Endothelial cell of umbilical vein (primary cell): ENCODE measurements at regions not wholly inside any gene's neighbourhood (a gene's known extent, or its start where the extent isn't known, plus 50 kb on each side); places are given as distances from the start of the nearest gene placed in this dataset.

ENCODE experiments used
- BruUV-seq: library from RNA; stranded (reverse); fragments of 400-500 nt; replicated peaks from 2 replicates; lab custom pipeline; 2021; lab: Mats Ljungman, UMichigan
- CTCF ChIA-PET: fragments of 300-600, 350-600 bp; sonication (Branson Sonifier 250); formaldehyde crosslinking; loops from one replicate; lab custom pipeline; 2021; ENCODE audit warnings: antibody characterized with exemption, inconsistent platforms; lab: Charles Lee
- POLR2A ChIA-PET: fragments of 300-600, 350-600 bp; sonication (Branson Sonifier 250); formaldehyde crosslinking; loops from one replicate; lab custom pipeline; 2021; ENCODE audit warnings: antibody characterized with exemption, inconsistent platforms; lab: Charles Lee
- DNase-seq: peaks from one replicate; pipeline ENCODE4 v3.0.0-alpha.2; 2011; ENCODE audit warnings: low read depth, low spot score
- FAIRE-seq: peaks from 2 replicates; lab custom pipeline; 2011; peaks lifted over from hg19 to GRCh38; lab: Jason Lieb, UNC
- H2AFZ ChIP-seq: 2 replicates; pipeline ENCODE4 v1.6.0; 2012; ENCODE audit warnings: low read depth, low read length, control low read depth, inconsistent platforms
- H3K27ac ChIP-seq: 2 replicates; pipeline ENCODE4 v1.5.1; 2011; ENCODE audit warnings: low read depth, mild to moderate bottlenecking, control low read depth, low read length, moderate library complexity; ENCODE audit not compliant: insufficient read depth
- H3K27me3 ChIP-seq, 2 experiments: 2 replicates each; pipeline versions ENCODE4 v1.6.0 to v1.6.1; 2011; ENCODE audit warnings: low read length in 2 of 2, mixed read lengths in 1 of 2; ENCODE audit not compliant: control insufficient read depth in 2 of 2, insufficient read depth in 2 of 2
- H3K36me3 ChIP-seq, 2 experiments: 2 replicates in 1 of 2; 3 replicates in 1 of 2; pipeline ENCODE4 v1.5.1; 2011; ENCODE audit warnings: low read length in 2 of 2, mild to moderate bottlenecking in 1 of 2, moderate library complexity in 1 of 2; ENCODE audit not compliant: control insufficient read depth in 2 of 2, insufficient read depth in 2 of 2; ENCODE audit errors: extremely low read depth in 1 of 2
- H3K4me1 ChIP-seq: 3 replicates; pipeline ENCODE4 v1.5.1; 2011; ENCODE audit warnings: mild to moderate bottlenecking, low read length; ENCODE audit not compliant: control insufficient read depth, insufficient read depth; ENCODE audit errors: extremely low read depth
- H3K4me2 ChIP-seq: 2 replicates; pipeline ENCODE4 v1.6.1; 2011; ENCODE audit warnings: low read length, control low read depth, mixed read lengths; ENCODE audit not compliant: insufficient read depth
- H3K4me3 ChIP-seq, 3 experiments: fragments of 200-600 bp in 1 of 3; sonication (generic), shearing (Covaris generic) in 1 of 3; replicated peaks in 1 of 3; 2 replicates each; pipeline ENCODE4 v1.5.1; 2011 to 2016; ENCODE audit warnings: control low read depth in 3 of 3, low read length in 3 of 3, mild to moderate bottlenecking in 2 of 3, inconsistent platforms in 1 of 3, low read depth in 1 of 3, moderate library complexity in 1 of 3; ENCODE audit not compliant: insufficient read depth in 1 of 3
- H3K79me2 ChIP-seq: 2 replicates; pipeline ENCODE4 v1.6.0; 2012; ENCODE audit warnings: low read length, inconsistent platforms; ENCODE audit not compliant: control insufficient read depth, insufficient read depth
- H3K9ac ChIP-seq: replicated peaks from 2 replicates; pipeline ENCODE3; 2011; ENCODE audit warnings: low read length, control low read depth; ENCODE audit not compliant: insufficient read depth; ENCODE audit errors: extremely low read depth
- H3K9me1 ChIP-seq: replicated peaks from 3 replicates; pipeline ENCODE4 v1.6.0; 2011; ENCODE audit warnings: mild to moderate bottlenecking, low read length; ENCODE audit not compliant: control insufficient read depth, insufficient read depth; ENCODE audit errors: extremely low read depth
- H3K9me3 ChIP-seq: replicated peaks from 2 replicates; pipeline ENCODE4 v1.5.1; 2012; ENCODE audit warnings: low read length, inconsistent platforms; ENCODE audit not compliant: control insufficient read depth, insufficient read depth
- H4K20me1 ChIP-seq: replicated peaks from 2 replicates; pipeline ENCODE3; 2011; ENCODE audit warnings: mild to moderate bottlenecking, low read length; ENCODE audit not compliant: control insufficient read depth, insufficient read depth; ENCODE audit errors: extremely low read depth
- EZH2 ChIP-seq: IDR thresholded peaks from 2 replicates; pipeline ENCODE4 v1.6.1; 2012; ENCODE audit warnings: borderline replicate concordance, low read depth, mild to moderate bottlenecking, moderate library complexity, low read length, inconsistent platforms; ENCODE audit not compliant: severe bottlenecking
- FOS ChIP-seq: IDR thresholded peaks from 2 replicates; pipeline ENCODE4 v1.6.1; 2011; ENCODE audit warnings: mild to moderate bottlenecking, low read length, moderate library complexity, borderline replicate concordance; ENCODE audit not compliant: insufficient read depth
- GATA2 ChIP-seq: IDR thresholded peaks from 2 replicates; pipeline ENCODE4 v1.7.0; 2011; ENCODE audit warnings: low read depth, mild to moderate bottlenecking, moderate library complexity, mixed read lengths, low read length; ENCODE audit not compliant: insufficient read length, insufficient read depth
- JUN ChIP-seq: IDR thresholded peaks from 2 replicates; pipeline ENCODE4 v1.6.1; 2011; ENCODE audit warnings: borderline replicate concordance, low read depth; ENCODE audit not compliant: insufficient read length, insufficient read depth
- MAX ChIP-seq: IDR thresholded peaks from 2 replicates; pipeline ENCODE4 v1.6.1; 2011; ENCODE audit not compliant: insufficient read depth, insufficient read length
- MYC ChIP-seq: IDR thresholded peaks from one replicate; pipeline ENCODE4 v1.6.1; 2011; ENCODE audit warnings: mild to moderate bottlenecking, low read depth, low read length
- POLR2A ChIP-seq: IDR thresholded peaks from 2 replicates; pipeline ENCODE4 v1.6.1; 2012; ENCODE audit warnings: low read depth, mild to moderate bottlenecking, control low read depth, low read length
- POLR2AphosphoS5 ChIP-seq: IDR thresholded peaks from 2 replicates; pipeline ENCODE4 v1.6.1; 2012; ENCODE audit warnings: low read depth, mild to moderate bottlenecking, control low read depth, low read length, moderate library complexity; ENCODE audit not compliant: insufficient read depth
- dilution Hi-C: fragments of 300-500 bp; cut with MboI; formaldehyde crosslinking; loops from one replicate; pipeline ENCODE4 v1.15.0; 2019; ENCODE audit warnings: low sequenced_read_pairs; ENCODE audit not compliant: extremely low pct_ligation_motif_present
- intact Hi-C: fragments of 100-400 bp; cut with micrococcal nuclease; formaldehyde crosslinking; loops from one replicate; pipeline ENCODE4 v1.10.0; 2022
- TF ChIP-seq, protein P1 (sequence below), 2 donors: IDR thresholded peaks; 1 replicate in 1 of 2; 2 replicates in 1 of 2; pipeline ENCODE4 v1.5.1; 2011; ENCODE audit warnings: low read length in 2 of 2, mild to moderate bottlenecking in 2 of 2, moderate library complexity in 2 of 2, control low read depth in 1 of 2, inconsistent platforms in 1 of 2, low read depth in 1 of 2; ENCODE audit not compliant: insufficient read depth in 1 of 2; ENCODE audit errors: extremely low read depth in 1 of 2

DNA sequence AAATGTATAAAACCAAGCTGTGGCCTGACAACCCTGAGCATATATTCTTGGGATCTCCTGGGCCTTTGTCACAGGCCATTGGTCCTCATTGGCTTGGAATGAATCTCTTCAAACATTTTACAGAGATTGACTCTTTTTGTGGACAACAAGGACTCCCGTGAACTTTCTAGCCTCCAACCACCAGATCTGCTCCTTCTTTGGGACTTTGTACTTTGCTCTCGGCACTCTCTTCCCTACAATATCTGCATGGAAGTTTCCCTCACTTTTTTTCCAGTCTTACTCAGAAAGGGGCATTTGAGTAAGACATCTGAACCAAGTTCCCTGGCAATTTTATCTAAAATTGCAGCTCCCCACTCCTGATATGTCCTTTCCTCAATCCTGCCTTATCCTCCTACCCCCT lies 158.8 kb downstream of the PHLDA1 start:
- TF ChIP-seq POLR2A (no peak), FOS (no peak), MYC (no peak), POLR2AphosphoS5 (no peak), MAX (no peak), GATA2 (no peak), EZH2 (no peak), JUN (no peak)
- TF ChIP-seq, protein P1, sequence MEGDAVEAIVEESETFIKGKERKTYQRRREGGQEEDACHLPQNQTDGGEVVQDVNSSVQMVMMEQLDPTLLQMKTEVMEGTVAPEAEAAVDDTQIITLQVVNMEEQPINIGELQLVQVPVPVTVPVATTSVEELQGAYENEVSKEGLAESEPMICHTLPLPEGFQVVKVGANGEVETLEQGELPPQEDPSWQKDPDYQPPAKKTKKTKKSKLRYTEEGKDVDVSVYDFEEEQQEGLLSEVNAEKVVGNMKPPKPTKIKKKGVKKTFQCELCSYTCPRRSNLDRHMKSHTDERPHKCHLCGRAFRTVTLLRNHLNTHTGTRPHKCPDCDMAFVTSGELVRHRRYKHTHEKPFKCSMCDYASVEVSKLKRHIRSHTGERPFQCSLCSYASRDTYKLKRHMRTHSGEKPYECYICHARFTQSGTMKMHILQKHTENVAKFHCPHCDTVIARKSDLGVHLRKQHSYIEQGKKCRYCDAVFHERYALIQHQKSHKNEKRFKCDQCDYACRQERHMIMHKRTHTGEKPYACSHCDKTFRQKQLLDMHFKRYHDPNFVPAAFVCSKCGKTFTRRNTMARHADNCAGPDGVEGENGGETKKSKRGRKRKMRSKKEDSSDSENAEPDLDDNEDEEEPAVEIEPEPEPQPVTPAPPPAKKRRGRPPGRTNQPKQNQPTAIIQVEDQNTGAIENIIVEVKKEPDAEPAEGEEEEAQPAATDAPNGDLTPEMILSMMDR (IDR thresholded peaks at IDR 0.05; ENCODE audit: extremely low read depth in 1 of 2, insufficient read depth in 1 of 2, low read depth in 1 of 2, low read length in 2 of 2): no peak
- BruUV-seq: no TSS peak
- Histone ChIP-seq H3K9ac (no peak overlapping the region), H3K27me3 (no peaks in the 10 kb centered on the region), H2AFZ (no peak overlapping the region), H3K4me1 (peaks cover 1% of the 10 kb centered on the region), H3K9me3 (no peaks in the 10 kb centered on the region), H3K4me3 (no peak overlapping the region), H3K27ac (no peak overlapping the region), H3K36me3 (no peaks in the 10 kb centered on the region), H3K9me1 (no peaks in the 10 kb centered on the region), H3K4me2 (no peak overlapping the region), H3K79me2 (no peaks in the 10 kb centered on the region), H4K20me1 (no peaks in the 10 kb centered on the region)
- dilution Hi-C loops: no loop called here
- POLR2A ChIA-PET: interaction anchor here (0.7 kb wide), 1 partner anchor 91 kb away, joined by 3 read pairs; no protein-coding TSS in a partner anchor
- CTCF ChIA-PET: interaction anchor here (1.8 kb wide), 1 partner anchor 10 kb away, joined by 6 read pairs; no protein-coding TSS in a partner anchor
- no peak for FAIRE-seq
- intact Hi-C loops: no loop called here
- DNase-seq: no peak
